ENCODE measurements at regions not wholly inside any gene's neighbourhood (a gene's known extent, or its start where the extent isn't known, plus 50 kb on each side); places are given as distances from the start of the nearest gene placed in this dataset.
"Not testable (repeated sequence)": the region's sequence is repeated elsewhere in the genome, so short reads cannot be mapped to it uniquely, and the experiment has no call there.

DNA sequence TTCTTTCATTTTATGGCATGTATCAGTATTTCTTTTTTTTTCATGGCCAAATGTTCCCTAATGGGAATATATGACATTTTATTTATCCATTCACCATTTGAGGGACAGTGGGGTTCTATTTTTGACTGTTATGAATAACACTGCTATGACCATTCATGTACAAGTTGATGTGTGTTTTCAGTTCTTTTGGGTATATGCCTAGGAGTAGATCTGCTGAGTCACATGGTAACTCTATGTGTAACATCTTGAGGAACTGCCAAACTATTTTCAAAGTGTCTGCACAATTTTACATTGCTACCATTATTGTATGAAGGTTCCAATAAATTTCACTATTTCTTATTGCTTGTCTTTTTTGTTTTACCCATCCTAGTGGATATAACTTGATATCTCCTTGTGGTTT lies 223.0 kb downstream of the TANC2 start:
- DNase-seq: no peak

DNA sequence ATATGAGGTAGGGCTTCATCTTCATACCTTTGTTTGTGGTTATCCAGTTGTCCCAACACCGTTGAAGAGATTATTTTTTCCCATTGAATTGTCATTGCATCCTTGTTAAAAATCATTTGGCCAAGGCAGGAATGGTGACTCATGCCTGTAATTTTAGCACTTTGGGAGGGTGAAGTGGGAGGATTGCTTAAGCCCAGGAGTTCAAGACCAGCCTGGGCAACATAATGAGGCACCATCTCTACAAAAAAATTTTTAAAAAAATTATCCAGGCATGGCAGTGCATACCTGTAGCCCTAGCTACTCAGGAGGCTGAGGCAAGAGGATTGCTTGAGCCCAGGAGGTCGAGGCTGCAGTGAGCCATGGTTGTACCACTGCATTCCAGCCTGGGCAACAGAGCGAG lies 223.9 kb downstream of the TANC2 start:
- DNase-seq: no peak

- no peak for DNase-seq
Measured at GRCh38 chr17:63190821-63191370, 224.9 kb downstream of the TANC2 start.

DNA sequence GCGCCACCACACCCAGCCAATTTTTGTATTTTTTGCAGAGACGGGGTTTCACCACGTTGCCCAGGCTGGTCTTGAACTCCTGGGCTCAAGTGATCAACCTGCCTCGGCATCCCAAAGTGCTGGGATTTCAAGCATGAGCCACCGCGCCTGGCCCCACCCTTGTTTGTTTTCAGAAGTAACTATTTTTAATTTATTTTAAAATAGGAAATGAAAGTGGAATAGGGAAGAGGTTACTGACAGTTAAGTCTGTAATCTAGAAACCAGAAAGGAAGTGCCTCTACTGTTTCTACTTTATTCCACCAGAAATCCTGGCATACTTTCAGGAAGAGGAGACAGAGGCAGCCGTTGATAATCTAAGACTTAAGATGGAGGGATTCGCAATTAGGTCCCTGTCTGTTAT lies 225.6 kb downstream of the TANC2 start:
- no peak for DNase-seq

- DNase-seq: no peak
Measured at GRCh38 chr17:63193827-63194226, 227.8 kb downstream of the TANC2 start.

- DNase-seq: no peak
Measured at GRCh38 chr17:63196772-63197335, 230.8 kb downstream of the TANC2 start.

DNA sequence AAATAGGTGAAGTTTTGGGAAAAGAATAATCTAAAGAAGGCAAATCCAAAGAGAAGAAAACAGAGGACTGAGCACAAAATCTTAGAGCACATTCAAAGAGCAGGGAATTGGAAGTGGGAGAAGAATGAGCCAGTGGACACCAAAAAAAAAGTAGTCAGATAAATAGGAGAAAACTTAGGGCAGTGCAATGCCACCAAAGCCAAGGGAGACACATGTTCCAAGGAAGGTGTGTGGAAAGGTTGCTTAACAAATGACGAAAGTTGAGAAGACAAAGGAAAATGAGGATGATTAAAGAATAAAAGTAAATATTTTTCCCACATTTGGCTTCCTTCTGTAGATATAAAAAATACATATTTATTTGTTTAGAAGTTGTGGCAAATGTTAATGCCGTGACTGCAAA lies 237.6 kb downstream of the TANC2 start:
- DNase-seq: no peak

GRCh38 chr17:63221939-63222338 lies 224.2 kb downstream of the CYB561 start:
- peak; percentile 20 to 38 for DNase-seq

DNA sequence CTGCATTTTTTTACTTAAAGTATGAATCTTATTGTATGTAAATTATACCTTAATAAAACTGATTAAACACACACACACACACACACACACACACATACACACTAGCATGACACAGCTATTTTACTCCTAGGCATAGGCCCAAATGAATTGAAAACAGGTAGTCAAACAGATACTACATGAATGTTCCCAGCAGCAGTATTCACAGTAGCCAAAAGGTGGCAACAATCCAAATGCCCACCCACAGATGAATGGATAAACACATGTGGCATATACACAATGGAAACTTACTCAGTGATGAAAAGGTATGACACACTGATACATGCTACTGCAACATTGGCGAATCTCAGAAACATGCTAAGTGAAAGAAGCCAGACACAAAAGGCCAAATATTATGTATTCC lies 223.5 kb downstream of the CYB561 start:
- DNase-seq: no peak

GRCh38 chr17:63223212-63223911 lies 222.7 kb downstream of the CYB561 start:
- DNase-seq: no peak

DNA sequence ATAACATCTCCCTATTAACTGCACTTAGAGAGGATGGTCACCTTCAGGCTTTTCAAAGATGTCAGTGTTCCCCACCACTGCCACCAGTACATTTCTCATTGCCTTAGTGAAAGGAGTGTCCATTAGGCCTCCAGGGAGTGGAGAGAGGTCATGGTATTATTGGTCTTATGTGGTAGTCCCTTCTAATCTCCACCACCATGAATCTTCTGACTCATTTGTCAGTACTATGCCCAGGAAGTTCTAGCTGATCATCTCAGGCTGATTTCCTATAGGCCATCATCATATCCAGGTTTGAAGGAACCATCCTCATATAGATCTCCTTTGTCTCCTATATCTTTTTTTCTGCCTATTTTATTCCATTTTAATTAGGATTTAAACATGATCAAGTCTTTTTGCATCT lies 221.5 kb downstream of the CYB561 start:
- DNase-seq: no peak

DNA sequence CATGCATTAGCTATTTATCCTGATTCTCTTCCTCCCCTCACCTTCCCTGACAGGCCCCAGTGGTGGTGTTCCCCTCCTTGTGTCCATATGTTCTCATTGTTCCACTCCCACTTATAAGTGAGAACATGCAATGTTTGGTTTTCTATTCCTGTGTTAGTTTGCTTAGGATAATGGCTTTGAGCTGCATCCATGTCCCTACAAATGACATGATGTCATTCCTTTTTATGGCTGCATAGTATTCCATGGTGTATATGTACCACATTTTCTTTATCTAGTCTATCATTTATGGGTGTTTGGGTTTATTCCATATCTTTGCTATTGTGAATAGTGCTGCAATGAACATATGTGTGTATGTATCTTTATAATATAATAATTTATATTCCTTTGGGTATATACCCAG lies 219.4 kb downstream of the CYB561 start:
- not testable (repeated sequence) for DNase-seq

- not testable (repeated sequence) for DNase-seq
Measured at GRCh38 chr17:63231015-63231620, 215.0 kb downstream of the CYB561 start.

- DNase-seq: no peak
Measured at GRCh38 chr17:63232565-63233310, 213.4 kb downstream of the CYB561 start.

DNA sequence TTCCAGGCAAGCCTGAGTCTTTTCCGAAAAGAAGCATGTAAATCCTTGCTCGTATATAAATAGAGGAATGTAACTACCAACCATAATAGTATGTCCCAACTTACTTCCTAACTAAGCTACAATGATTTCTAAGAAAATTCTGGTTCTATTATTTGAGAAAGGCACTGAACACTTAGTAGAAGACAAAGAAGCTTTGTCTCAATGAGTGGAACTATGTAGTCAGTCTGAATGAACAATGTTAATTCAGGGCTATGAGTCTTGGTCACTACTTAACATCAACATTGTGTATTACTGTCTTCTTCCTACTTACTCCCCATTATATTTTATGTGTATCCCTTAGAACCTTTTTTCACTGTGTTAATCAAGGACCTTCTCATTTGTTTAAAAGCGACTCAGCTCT lies 206.0 kb downstream of the CYB561 start:
- no peak for DNase-seq

- no peak for DNase-seq
Measured at GRCh38 chr17:63246344-63246743, 199.8 kb downstream of the CYB561 start.

DNA sequence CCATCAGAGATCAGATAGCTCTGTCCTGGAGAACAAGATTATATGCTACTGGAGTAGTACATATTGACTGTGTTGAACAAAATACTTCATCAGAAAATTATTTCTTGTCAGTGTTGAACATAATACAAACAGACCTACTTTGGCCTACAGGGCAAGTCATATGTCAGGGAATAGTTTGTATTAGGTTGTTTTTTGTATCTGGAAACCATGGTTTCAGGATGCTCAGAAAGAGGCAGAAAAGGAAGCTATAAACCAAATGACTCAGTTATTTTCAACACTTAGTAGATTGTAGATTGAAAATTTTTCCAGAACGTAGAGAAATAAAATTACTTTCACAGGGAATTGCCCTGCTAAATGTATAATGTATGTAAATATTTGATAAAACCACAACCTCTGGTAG lies 198.4 kb downstream of the CYB561 start:
- DNase-seq: no peak

GRCh38 chr17:63249256-63250004 lies 196.7 kb downstream of the CYB561 start:
- DNase-seq: no peak

DNA sequence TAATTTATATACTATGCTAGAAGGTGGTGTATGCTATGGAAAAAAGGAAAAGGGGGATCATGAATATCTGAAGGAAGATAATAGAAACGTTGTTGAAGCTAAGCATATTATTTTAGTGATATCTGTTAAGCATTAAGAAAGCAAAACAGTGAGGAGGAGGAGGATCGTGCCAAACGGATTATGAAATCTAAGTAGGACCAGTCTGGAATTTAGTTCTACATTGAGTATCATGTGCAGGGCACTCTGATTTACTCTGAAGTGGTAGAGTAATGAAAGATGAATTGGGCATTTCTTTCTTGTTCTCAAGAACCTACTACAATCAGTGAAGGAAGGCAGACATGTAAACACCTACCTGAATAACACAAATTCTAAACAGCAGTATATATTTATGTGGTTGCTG lies 195.3 kb downstream of the CYB561 start:
- no peak for DNase-seq

GRCh38 chr17:63258785-63259184 lies 187.3 kb downstream of the CYB561 start:
- no peak for DNase-seq

- peak in 1 of 2 experiments; percentile 9 for DNase-seq
Measured at GRCh38 chr17:63262751-63263476, 183.2 kb downstream of the CYB561 start.

DNA sequence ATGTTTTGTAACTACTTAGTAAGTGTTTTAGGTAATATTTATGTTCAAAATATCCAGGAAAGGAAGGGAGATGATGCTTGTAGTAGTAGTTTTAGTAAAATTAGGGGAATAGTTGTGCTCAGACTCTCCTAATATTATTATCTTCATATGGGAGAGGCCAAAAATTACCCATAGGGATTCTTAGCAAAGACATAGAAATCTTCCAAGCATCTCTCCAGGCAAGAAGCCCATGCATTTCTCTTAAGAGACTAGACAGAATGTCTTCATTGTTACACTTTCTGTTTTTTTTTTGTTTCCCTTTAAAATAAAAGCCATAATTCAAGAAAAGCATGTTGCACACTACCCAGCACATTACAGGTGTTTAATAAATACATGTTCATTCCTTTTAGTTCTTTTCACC lies 180.6 kb downstream of the CYB561 start:
- DNase-seq: no peak
